Cerebellar nuclear complex (tissue), 1 donor: ENCODE measurements at regions not wholly inside any gene's neighbourhood (a gene's known extent, or its start where the extent isn't known, plus 50 kb on each side); places are given as distances from the start of the nearest gene placed in this dataset.

Experiments
- DNase-seq, 2 experiments: peaks; one replicate each; lab custom pipeline; 2025; lab: John Stamatoyannopoulos, UW

DNA sequence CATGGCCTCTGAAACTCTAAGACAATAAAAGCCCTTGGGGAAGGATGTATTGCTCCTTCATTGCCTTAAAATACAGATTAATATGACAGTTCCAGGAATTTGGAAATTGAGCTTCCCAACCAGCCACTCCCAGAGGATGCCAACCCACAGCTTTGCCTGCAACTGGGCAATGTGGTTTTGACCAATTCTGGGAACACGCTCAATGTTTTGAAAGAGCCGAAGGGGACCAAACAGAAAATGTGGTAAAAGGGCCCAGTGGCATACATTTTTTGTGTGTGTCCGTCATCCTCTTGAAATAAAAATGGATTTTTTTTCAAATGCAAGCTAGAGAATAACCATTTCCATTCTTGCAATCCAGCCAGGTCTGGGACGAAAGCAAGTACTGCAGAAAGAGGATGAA, 88.3 kb upstream of the PLEKHG7 start:
- DNase-seq: no peak

DNA sequence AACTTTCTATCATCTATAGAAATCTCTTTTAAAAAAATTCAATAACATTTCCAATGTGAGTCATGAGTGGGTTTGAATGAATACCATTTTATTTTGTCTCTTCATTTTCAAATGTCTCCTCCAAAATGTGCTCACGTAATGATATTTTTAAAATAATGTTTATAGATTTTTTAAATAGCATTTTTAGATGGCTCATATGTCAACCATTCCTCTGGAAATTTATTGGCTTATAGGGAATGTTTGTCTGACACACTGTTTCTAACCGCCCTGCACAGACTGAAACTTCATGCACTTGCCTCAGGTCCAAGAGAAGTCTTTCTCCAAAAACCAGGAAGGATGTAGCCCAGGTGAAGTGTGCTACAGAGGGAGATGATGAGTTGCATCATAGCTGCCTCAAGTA, 88.8 kb upstream of the PLEKHG7 start:
- no peak for DNase-seq

DNA sequence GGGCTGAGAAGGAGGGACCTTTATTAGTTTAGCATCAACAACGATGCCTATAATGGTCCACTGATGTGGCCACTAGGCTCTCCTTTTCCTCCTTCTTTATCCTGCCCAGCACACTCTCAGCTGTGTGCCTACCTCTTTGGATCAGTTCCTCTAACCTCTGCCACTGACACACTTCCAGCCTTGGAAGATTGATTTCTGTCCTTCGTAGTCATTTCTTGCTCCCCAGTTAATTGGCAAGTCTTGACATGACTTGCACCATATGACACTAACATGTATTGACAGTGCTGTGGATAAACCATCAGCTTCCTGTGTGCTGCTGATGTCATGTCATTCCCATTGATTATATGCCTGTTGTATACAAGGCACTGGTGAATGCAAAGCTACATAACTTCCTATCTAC, 90.2 kb upstream of the PLEKHG7 start:
- no peak for DNase-seq

DNA sequence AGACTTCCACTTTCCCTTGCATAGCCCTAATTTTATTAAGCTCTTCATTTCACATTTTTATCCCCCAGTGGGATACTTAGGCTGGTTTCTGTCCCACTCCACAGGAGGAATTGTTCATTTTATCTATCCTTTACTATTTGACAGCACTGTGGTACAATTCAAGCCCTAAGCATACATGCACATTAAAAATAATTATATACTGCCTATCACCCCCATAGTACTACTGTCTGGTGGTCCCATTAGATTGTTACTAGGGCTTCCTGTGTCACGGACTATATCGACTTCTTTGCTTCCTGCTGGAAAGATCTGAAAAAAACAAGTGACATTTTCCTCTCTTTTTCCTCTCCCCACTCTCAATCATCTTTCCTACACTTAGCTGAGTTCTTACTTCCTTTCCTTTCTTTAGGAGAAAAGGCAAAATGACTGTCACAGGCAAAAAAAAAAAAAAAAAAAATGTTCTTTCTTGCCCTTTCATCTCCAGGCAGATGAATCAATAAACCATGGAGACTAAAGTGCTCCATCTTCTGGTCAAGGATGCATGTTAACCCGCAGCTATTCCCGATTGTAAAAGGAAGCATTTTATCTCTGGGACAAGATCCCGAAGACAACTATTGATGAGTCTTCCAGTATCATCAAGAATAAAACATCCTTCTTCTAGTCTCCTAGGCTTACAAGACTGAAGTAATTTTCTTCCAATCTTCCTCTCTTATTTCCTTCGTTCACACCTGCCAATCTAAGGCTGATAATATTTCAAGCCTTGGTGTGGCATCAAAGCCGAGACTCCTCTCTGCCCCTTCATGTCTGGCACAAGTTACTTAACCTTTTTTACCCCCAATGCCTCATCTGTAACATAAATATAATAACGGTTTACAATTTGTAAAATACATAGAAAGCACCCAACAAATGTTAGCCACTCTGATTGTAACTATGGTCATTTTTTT, 94.4 kb upstream of the PLEKHG7 start:
- peak in 1 of 2 experiments; percentile 42 for DNase-seq

DNA sequence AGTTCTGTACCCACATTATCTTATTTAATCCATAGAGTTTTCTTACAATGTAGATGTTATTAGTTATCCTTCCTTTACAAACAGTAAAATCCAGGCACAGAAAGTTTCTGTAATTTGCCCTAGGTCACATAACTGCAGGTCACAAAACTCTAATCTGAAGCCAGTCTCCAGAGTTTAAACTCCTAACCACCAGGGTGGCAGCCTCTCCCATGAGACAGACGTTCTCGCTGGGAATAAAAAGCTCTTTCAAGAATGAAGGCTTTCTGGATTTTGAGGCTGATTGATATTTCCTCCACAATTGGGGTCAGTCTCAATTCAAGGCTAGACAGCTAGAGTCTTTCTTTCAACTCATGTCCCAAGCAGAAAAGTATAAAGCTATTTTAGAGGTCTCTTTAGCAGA, 95.8 kb upstream of the PLEKHG7 start:
- DNase-seq: no peak

DNA sequence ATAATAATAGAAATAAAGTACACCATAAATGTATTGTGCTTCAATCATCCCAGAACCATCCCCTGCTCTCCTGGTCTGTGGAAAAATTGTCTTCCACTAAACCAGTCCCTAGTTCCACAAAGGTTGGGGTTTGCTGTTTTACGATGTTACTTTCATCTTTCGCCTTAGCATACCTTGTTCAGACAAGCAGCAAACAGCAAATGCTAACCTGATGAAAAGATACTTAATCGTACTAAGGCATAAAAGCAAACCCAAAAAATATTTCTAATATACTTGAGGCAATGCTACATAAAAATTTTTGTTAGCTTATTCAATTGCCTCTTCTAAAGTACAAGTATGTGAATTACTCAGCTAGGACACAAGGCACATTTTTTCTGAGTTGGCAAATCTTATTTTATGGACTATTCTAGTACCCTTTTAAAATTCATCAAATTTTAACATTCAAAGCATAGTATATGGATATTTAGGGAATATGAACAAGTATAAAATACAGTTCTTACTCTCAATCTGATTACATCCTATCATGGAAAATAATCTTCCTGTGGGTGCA, 97.1 kb upstream of the PLEKHG7 start:
- no peak for DNase-seq

DNA sequence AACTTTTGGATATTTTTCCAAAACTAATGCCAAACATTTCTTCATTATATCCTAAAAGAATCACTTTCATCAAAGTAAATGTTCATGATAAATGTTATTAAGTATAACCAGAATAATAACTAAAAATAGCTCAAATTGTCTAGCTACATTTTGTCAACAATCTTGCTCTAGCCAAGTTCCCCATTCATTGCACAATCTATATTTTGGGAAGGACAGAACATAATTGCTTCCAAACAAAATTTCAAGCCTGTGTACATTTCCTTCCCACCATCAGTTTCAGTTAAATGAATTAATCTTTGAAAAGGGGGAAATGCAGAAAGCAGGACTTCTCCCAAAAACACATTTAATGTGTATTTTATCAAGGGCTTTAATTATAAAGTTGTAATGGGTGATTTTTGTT, 98.0 kb upstream of the PLEKHG7 start:
- DNase-seq: no peak

DNA sequence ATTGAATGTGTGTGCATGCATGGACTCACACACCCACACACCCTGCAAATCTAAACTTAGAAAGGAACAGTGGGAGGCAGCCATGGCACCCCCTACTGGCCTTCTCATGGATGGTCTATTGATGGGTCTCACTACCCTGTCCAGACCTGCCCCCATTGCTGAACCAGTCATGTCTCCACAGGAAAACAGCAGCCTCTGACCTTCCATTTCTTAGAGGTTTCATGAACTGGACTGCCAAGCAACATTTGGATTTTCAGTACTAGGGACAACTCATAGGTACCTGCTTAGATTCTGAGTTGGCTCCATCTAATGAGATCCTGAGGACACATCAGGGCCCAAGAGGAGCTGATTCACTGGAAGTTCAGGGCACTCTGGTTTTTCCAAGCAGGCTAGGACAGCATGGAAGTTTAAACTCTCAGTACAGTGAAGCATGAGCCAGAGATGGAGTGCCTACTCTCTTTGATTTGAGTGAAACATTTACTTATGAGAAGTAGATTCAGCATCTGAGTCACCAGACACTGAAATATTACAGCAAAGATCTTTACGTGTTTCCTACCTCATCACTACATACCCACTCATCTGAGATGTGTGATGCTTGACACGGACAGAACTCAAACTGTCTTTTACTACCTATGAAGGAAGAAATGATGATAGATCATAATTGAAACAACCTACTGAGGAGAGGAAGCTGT, 98.9 kb upstream of the PLEKHG7 start:
- no peak for DNase-seq

DNA sequence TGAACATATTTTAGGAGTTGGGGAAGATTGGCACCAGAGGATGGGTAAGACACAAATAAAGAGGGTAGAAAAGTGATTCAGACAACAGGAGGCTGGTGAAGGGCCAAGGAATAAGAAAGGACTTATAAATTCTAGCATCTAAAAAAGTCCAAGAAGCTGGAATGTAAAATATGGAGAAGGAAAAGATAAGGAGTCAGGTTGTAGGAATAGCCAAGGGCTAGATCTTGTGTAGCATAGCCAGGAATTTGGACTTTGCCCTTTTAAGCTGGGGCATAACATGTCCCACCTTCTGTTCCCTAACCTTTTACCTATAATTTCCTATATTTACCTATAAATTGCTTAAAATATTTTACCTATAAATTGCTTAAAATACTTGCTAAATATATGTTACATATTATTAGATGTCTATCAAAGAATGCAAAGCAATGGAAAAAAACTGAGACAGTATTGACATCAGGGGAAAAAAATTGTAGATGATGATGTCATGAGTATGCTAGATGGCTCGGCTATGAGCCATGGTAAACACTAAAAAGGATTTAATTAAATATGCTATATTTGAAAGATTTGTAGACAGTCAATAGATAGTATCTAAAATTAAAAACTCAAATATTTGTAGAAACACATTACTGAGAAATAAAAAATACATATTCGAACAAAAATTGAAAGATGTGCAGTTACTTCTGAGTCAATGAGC, 99.7 kb upstream of the PLEKHG7 start:
- DNase-seq: no peak

DNA sequence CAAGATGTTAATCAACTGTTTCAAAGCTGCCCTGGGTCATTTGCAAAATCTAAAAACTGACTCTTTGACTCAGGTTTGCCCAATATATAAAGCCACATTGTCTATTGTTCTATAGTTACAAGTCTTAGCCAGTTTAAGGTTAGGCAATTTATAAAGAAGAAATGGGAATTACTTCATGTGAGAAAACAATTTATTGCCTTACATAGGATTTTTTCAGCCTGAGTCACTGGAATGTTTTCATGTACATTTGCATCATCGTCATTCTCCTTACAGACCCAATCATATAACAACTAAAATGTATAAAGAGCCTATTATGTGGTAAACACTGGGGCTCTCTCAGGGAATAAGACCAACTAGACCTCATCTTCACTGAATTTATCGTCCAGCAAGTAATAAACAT, 100.3 kb upstream of the PLEKHG7 start:
- no peak for DNase-seq

DNA sequence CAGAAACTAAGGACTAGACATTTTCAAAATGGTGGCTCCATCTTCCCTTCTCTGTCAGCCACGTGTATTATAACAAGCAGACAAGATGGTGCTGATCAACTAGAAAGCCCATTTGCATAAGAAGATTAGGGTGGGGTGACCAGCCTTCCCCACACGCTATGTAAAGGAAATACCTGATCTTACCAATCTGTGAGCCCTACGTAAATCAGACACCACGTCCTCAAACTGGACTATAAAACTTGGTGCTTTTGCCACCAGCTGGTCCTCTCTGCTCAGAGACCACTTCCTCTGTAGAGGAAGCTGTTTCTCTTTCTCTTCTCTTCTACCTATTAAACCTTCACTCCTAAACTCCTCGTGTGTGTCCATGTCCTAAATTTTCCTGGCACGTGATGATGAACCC, 101.1 kb upstream of the PLEKHG7 start:
- no peak for DNase-seq

DNA sequence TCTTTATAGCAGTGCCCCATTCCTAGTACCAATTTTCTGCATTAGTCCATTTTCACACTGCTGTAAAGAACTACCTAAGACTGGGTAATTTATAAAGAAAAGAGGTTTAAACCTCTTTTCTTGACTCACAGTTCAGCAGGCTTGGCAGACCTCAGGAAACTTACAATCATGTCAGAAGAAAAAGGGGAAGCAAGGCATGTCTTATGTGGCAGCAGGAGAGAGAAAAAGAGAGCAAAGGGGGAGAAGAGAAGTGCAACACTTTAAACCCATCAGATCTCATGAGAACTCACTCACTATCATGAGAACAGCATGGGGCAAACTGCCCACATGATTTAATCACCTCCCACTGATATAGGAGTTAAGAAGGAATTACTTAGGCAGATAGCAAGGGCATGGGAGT, 101.6 kb upstream of the PLEKHG7 start:
- no peak for DNase-seq

DNA sequence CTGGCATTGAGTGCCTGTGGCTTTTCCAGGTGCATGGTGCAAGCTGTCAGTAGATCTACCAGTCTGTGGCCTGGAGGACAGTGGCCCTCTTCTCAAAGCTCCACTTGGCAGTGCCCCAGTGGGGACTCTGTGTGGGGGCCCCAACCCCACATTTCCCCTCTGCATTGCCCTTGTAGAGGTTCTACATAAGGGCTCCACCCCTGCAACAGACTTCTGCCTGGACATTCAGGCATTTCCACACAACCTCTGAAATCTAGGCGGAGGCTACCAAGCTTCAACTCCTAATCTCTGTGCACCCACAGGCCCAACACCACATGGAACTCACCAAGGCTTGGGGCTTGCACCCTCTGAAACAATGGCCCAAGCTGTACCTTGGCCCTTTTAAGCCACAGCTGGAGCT, 102.7 kb upstream of the PLEKHG7 start:
- no peak for DNase-seq

DNA sequence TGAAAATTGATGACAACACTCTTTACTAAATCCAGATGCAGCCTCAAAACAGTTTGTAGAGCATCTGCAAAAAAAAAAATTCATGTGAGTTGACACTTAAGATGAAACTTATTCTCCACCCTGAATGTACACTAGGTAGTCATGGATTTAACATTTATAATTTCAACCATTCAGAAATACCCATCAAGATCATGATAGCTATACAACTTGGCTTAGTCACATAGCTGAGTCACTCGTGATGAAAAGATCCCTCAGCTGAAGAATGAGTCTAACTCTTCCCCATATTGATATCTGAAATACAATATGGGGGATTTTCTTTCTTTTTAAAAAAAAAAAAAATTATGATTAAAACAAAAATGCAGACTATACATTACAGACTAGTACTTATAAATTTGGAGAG, 104.8 kb upstream of the PLEKHG7 start:
- no peak for DNase-seq

DNA sequence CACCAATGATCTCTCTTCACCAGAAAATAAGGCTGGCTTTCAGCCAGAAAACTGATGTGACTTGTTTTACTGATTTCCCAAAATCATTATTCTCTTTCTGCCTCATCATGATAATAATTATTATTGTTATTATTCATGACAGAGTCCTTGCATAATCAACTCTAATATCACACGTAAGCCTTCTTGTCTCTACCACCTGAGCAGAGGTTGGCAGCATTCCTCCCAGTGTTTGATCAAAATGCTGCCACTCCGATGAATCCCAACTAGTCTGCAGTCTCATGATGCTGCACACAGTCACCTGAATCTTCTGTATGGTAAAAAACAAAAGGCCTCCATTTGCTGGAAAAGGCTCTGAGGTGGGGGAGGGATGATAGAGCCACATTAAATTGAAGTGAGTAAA, 105.7 kb upstream of the PLEKHG7 start:
- DNase-seq: no peak

DNA sequence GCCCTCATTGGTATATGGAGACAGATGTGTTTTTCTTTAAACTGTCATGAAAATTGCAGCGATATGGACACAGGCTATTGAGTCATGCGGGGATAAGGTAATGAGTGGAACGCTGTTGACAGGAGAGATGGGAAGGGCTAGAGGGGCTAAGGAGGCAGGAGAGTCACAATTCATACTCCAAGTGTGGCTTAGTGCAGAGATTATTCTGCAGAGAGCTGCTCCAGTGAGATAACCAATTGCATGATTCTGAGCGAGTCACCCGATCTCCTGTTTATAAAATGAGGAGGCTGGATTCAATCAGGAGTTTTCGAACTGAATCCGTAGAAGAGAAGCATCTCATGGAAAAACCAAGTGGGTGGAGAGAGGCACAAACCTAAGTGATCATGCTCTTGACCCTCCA, 106.4 kb upstream of the PLEKHG7 start:
- no peak for DNase-seq

DNA sequence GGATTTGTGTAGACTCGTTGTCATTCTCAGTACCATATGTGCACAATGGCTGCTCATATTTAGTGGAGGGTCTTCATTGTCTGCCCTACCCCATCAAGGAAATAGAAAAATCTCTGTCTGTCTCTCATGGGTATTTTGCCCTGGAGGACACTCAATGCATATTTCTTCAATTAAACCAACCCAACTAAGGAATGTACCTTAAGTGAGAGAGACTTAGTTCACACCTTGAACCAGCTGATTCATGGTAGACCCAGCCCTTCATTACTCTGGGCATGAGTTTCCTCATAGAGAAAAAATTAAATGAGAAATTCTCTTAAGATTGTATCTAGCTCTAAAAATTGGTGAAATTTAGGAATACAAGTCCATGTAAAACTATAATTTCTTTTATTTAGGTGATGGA, 107.1 kb upstream of the PLEKHG7 start:
- no peak for DNase-seq

DNA sequence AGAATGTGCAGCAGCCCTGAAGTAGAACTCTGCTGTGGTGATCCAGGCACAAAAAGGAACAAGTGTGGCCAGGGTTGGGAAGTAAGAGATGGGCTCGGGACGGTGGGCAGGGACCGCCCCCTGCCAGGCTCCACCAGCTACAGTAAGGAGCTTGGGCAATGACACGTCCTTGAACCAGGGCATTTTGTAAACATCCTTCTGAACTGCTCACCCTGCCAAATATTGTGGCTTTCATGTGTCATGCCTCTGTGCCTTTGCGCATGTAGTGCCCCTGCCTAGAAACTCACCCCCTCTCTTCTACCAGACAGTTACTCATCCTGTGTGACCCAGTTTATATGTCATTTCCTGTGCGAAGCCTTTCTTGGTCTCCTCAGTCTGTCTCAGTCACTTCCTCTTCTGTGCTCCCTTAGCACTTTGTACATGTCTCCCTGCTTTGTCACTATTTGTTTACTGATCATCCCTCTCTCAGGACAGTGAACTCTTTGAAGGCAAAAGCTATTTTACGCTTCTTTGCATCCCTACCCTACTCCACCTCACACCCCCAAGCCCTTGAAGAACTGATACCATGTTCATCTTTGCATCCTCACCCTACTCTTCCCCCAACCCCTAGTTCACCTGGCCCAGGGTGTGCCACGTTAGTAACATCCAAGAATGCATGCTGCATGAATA, 108.9 kb upstream of the PLEKHG7 start:
- no peak for DNase-seq

DNA sequence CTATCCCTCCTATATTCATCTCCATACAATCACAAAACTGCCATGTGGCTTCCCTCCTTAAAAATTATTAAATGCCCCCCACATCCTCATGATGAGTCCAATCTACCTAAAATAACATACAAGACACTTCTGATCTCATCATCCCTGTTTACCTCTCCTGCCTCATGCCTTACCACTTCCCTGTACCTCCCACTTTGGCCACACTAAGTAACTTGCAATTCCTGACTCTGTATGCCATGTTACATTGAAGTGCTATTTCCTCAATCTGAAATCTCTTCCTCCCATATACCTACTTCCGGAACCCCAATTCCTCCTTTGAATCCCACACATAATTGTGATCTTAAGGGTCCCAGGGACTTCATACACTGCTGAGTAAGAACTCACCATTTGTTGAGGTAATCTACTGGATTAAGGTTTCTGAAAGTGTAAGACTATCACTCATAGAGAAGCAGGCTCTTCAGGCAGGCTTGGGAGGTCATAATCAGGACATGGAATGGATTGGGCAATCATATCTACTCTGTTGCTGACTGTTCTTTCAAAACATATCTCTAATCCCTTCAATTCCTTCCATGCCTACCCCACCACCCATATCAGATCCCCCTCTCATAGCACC, 117.6 kb upstream of the PLEKHG7 start:
- no peak for DNase-seq

DNA sequence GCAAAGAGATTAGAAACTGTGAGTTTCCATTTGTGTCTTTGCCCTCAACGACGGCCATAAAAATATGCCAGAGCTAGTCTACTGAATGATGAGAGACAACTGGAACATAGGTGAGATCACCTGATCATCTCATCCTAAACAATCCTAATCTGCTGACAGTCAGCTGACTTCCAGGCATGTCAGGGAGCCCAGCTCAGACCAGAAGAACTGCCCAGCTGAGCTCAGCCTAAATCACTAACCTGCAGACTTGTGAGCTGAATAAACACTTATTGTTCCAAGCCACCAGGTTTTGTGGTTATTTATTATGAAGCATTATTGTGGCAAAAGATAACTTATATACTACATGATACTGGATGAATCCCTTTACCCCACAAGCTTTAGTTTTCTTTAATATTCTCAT, 118.9 kb upstream of the PLEKHG7 start:
- no peak for DNase-seq

DNA sequence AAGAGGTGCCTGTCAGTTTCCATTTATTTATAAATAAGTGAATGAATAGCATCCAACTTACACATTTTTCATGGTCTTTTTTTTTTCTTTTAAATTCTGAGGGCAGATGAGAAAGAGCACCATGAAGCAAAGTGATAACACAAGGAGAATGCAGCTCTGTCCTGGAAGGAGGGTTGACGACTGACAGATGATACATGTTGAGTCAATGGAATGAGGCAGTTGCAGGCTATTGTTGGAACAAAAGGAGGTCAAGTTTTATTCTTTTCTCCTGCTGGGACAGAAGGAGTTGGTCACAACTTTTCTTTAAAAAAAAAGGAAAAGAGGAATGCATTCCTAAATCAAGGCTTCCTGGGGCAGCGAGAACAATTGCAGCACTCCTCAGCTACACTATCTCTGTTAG, 119.9 kb upstream of the PLEKHG7 start:
- no peak for DNase-seq

DNA sequence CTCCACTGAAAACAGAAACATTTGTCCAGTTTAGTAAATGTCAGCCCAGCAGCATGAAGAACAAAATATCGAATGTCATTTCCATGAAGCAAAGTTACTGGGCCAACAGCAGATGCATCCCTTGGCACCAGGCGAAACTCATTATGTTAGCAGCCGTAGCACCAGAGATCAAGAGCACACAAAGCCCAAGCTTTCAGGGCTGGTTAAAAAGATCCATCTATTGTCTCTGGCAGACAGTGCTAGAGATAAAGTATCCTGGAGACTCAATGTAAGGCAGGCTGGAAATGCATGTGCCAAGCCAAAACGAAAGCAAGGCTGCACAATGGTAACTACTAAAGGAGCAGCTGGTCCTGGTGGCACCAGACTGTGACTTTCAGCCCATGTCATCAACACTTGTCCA, 120.3 kb upstream of the PLEKHG7 start:
- DNase-seq: peak; percentile 34 to 36
